HG03025 (cell line): ENCODE measurements at regions not wholly inside any gene's neighbourhood (a gene's known extent, or its start where the extent isn't known, plus 50 kb on each side); places are given as distances from the start of the nearest gene placed in this dataset.
"Not testable (repeated sequence)": the region's sequence is repeated elsewhere in the genome, so short reads cannot be mapped to it uniquely, and the experiment has no call there.

Experiments
- ATAC-seq: cut with Tn5 transposase; IDR thresholded peaks from one replicate; pipeline ENCODE4 v1.9.1; 2021; ENCODE audit warnings: mild to moderate bottlenecking, moderate library complexity; ENCODE audit not compliant: unreplicated experiment, low FRiP score

DNA sequence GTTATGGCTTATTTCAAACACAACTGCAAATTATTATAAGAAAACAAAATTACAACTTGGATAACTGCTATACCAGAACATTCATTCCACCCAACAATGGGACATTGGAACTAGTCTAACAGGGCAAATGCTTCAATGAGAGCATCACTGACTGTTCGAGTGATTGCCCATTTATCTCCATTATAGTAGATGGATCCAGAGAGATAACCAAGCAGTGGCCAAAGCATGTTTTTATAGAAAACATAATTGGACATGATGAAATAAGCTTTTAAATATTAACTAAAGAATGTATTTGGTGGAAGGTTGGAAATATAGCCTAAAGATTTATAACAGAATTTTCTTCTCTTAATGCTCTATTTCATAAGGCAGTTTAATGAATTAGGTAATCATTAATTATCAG lies 634.8 kb downstream of the NUP35 start:
- ATAC-seq = no peak

DNA sequence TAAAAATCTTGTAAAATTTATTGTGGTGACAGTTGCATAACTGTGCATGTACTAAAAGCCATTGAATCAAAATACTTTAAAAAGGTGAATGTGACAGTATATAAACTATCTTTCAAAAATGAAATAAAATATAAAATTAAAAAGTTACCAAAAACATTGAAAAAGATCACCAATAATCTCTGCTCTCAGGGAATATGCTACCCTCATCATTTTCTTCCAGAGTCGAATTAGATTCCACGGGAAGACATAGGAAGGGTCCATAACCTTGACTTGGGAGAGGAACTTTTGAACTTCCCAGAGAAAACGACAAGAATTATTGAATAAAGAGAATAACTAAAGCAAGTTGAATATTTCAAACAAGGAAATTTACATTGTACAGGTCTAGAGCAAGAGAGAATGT lies 649.5 kb downstream of the NUP35 start:
- ATAC-seq = no peak

DNA sequence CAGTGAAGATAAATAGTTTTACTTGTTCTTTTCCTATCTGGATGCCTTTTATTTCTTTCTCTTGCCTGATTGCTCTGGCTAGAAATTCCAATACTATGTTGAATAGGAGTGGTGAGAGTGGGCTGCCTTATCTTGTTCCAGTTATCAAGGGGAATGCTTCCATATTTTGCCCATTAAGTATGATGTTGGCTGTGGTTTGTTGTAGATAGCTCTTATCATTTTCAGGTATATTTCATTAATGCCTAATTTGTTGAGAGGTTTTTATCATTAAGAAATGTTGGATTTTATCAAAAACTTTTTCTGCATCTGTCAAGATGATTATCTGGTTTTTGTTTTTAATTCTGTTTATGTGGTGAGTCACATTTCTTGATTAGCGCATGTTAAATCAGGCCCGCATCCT lies 655.8 kb downstream of the NUP35 start:
- ATAC-seq = no peak

DNA sequence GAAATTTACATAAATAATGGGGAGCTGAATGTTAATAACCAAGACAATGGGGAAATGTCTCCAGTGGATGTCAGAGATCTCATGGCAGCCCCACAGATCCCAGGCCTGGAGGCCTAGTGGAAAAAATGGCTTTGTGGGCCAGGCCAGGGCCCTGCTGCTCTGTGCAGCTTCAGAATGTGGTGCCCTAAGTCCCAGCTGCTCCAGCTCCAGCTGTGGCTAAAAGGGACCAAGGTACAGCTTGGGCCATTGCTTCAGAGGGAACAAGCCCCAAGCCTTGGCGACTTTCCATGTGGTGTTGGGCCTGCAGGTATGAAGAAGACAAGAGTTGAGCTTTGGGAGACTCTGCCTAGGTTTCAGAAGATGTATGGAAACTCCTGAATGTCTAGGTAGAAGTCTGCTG lies 658.2 kb downstream of the NUP35 start:
- no peak for ATAC-seq

DNA sequence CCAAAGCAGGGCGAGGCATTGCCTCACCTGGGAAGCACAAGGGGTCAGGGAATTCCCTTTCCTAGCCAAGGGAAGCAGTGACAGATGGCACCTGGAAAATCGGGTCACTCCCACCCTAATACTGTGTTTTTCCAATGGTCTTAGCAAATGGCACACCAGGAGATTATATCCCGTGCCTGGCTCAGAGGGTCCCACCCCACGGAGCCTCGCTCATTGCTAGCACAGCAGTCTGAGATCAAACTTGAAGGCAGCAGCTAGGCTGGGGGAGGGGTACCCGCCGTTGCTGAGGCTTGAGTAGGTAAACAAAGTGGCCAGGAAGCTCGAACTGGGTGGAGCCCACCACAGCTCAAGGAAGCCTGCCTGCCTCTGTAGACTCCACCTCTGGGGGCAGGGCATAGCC lies 664.6 kb downstream of the NUP35 start:
- not testable (repeated sequence) for ATAC-seq

DNA sequence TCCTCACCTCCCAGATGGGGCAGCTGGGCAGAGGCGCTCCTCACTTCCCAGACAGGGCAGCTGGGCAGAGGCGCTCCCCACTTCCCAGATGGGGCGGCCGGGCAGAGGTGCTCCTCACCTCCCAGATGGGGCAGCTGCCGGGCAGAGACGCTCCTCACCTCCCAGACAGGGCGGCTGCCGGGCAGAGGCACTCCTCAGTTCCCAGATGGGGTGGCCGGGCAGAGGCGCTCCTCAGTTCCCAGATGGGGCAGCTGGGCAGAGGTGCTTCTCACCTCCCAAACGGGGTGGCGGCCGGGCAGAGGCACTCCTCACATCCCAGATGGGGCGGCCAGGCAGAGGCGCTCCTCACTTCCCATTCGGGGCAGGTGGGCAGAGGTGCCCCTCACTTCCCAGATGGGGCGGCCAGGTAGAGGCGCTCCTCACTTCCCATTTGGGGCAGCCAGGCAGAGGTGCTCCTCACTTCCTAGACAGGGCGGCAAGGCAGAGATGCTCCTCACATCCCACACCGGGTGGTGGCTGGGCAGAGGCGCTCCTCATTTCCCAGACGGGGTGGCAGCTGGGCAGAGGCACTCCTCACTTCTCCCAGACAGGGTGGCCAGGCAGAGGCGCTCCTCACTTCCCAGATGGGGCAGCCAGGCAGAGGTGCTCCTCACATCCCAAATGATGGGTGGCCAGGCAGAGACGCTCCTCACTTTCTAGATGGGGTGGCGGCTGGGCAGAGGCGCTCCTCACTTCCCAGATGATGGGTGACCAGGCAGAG lies 668.1 kb downstream of the NUP35 start:
- not testable (repeated sequence) for ATAC-seq

DNA sequence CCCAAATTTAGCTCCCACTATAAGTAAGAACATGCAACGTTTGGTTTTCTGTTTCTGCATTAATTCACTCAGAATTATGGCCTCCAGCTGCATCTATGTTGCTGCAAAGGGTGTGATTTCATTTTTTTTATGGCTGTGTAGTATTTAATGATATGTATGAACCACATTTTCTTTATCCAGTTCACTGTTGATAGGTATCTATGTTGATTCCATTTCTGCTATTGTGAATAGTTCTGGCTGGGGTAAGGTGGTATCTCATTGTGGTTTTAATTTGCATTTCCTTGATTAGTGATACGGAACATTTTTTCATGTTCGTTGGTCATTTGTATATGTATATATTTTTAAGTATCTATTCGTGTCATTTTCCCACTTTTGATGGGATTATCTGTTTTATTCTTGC lies 674.3 kb downstream of the NUP35 start:
- ATAC-seq = no peak

DNA sequence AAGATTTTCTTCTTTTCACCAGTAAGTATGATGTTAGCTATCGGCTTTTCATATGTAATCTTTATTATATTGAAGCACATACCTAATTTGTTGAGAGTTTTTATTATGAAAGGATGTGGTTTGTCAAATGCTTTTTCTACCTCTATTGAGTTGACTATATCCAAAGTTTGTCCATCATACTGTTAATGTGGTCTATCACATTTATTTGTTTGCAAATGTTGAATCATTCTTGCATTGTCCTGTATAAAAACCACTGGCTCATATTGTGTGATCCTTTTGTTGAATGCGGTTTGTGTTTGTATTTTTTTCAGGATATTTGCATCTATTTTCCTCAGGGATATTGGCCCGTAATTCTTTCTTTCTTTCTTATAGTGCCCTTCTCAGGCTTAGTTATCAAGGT lies 675.5 kb downstream of the NUP35 start:
- no peak for ATAC-seq

DNA sequence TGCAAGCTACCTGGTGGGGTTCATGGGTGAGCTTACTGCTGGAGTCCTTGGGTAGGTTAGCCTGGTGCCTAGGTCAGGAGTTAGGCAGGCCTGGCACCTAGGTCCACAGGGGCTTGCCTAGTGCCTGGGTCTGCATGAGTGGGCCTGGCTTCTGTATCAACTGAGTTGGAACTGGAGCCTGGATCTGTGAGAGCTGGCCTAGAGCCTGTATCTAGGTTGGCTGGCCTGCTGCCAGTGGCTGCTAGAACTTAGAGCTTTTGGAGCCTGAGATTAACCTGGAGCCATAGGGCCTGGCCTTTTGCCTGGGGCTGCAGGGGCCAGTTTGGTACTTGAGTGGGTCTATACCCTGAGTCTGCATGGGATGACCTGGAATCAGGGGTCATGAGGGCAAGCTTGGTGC lies 679.4 kb downstream of the NUP35 start:
- ATAC-seq = no peak

DNA sequence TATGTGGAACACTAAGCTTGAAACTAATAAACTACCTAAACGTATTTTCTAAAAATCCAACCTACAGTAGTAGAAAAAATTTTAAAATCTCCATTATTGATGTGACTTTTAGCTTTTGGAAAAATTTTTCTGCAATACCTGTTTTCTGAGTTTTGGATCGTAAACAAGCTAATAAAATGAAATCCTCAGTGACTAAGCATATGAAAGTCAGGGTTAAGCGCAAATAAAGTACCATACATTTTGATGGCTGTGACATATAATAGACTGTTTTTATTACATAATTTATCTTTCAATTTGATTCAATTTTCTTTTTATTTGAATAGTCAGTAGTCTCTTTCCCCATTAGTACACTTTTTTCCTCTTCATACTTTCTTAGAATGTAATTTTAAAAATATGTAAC lies 683.6 kb downstream of the NUP35 start:
- ATAC-seq = no peak

DNA sequence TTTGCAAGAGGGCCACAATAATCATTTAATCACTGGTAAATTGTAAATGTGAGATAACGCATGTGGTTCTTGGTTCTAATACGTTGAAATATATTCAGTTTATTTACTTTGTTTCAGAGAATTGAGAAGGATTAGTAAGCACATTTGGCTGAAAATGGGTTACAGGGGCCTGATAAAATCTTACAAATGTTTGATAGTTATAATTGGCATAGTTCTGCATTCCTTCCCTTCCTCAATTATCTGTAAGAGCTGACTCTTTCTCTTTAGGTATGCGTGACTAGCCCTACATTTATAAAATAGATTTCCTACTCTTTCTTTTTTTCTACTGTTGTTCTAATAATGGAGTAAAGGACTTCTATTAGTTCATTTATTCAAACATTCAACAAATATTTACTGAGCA lies 685.2 kb downstream of the NUP35 start:
- no peak for ATAC-seq

DNA sequence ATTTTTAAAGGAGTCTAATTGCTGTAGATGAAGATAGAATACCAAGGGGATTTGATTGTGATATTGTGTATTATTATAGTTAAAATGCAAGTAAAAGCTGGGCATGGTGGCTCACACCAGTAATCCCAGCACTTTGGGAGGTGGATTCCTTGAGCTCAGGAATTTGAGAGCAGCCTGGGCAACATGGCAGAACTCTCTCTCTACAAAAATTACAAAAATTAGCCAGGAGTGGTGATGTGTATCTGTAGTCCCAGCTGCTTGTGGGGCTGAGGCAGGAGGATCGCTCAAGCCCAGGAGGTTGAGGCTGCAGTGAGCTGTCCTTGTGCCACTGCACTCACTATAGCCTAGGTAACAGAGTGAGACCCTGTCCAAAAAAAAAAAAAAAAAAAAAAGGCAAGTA lies 687.0 kb downstream of the NUP35 start:
- ATAC-seq = no peak

DNA sequence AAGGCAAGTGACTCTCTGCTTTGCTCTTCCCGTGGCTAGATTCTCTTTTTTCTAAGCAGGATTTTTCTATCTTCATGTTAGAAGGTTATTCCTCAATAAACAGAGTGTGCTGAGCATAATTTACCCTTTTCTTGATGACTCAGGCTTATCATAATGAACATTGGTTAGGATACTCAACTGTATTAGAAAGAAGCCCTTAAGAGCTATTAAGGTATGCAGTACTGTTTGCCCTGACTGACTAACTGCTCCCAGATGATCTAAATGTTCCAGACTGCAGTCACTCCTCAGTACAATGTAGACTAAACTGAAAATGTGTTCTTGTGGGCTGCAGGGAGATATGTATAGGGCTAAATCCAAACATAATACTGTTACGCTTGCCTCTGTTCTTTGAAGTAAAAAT lies 687.8 kb downstream of the NUP35 start:
- ATAC-seq = no peak

DNA sequence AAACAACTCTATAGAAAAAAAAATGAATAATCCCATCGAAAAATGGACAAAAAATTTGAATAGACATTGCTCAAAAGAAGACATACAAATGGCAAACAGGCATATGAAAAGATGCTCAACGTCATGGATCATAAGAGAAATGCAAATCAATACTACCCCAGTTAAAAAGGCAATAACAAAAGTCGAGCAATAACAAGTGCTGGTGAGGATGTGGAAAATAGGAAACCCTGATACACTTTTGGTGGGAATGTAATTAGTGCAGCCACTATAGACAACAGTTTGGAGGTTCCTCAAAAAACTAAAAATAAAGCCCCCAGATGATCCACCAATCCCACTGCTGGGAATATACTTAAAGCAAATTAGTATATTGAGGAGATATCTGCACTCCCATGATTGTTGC lies 701.5 kb downstream of the NUP35 start:
- ATAC-seq = no peak

DNA sequence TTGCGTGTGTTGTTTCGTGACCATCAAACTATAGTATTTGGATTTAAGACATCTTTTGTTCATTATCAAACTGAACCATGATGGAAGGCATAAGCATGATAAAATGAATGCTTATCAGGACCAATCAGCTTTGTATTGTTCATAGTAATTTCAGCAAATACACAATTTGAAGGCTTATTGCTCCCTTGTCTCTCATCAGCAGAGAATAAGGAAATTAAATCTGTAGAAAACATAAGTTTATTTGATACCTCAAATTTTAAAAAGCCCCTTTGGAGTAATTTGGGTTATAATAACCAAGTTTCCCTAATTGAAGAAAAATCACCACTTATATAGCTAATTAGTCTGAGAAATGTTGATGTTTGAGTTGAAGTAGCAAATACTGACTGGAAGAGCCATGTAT lies 705.7 kb downstream of the NUP35 start:
- no peak for ATAC-seq

DNA sequence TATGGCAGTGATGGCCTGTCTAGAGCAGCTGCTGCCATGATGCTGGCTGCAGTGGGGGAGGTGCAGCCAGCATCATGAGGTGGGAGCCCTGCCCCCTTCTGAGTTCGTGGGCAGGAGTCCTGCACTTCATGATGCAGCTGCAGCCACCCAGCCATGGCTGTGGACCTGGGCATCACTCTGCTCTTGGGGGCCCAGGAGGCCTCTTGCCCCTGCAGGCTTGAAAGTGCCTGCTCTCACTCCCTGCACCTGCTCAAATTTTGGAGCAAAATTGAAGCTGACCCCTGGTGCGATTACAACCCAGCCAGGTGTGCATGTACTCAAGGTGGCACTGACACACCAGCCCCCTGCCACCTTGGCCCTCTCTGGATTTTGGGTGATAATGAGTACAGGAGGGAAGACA lies 712.9 kb downstream of the NUP35 start:
- ATAC-seq = no peak

DNA sequence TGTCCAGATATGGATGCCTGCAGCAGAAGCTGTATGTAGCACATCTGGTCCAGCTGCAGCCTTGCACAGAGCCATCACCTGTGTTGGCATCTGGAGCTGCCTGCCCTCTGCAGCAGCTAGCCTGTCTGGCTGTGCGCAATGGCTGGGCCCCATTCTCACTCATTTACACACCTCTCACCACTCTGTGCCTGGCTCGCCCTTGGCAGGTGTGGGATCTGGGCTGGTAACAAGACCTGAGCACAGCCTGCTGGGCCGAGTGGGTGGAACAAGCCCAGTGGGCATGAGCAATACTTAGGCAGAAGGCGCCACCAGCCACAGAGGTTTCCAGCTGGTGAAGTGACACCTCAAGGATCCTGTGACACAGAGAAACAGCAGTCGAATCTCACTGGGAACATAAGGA lies 714.1 kb downstream of the NUP35 start:
- no peak for ATAC-seq

DNA sequence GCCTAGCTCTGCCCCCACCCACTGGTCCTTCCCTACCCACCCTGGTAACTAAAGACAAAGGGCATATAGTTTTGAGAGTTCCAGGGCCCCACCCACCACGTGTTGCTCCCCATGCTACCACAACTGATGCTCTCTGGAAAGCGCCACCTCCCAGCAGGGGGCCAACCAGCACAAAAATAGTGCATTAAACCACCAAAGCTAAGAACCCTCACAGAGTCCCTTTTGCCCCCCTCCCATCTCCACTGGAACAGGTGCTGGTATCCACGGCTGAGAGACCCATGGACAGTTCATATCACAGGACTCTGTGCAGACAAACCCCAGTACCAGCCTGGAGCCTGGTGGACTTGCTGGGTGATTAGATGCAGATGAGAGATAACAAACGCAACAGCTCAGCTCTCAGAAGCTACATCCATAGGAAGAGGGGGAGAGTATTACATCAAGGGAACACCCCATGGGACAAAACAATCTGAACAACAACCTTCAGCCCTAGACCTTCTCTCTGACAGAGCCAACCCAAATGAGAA lies 715.9 kb downstream of the NUP35 start:
- ATAC-seq = no peak

DNA sequence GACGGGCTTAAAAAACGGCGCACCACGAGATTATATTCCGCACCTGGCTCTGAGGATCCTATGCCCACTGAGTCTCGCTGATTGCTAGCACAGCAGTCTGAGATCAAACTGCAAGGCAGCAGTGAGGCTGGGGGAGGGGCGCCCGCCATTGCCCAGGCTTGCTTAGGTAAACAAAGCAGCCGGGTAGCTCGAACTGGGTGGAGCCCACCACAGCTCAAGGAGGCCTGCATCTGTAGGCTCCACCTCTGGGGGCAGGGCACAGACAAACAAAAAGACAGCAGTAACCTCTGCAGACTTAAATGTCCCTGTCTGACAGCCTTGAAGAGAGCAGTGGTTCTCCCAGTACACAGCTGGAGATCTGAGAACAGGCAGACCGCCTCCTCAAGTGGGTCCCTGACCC lies 725.6 kb downstream of the NUP35 start:
- not testable (repeated sequence) for ATAC-seq

DNA sequence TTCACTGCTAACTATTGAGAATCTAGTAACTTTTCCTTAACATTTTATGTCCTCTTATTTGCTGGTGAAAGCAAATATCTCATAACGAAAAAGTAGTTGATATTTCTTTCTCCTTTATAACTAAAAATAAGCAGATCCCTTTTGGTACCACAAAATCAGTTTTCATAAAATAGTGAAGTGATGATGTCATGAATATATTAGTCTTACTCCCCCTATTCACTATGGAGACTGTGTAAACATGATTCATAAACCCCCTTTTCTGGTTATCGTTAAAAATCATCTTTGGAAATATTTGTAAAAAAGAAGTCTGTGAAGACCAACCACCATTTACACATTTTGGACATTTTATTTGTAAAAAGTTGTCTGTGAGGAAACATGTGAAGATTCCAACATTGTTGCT lies 734.9 kb downstream of the NUP35 start:
- ATAC-seq = no peak

DNA sequence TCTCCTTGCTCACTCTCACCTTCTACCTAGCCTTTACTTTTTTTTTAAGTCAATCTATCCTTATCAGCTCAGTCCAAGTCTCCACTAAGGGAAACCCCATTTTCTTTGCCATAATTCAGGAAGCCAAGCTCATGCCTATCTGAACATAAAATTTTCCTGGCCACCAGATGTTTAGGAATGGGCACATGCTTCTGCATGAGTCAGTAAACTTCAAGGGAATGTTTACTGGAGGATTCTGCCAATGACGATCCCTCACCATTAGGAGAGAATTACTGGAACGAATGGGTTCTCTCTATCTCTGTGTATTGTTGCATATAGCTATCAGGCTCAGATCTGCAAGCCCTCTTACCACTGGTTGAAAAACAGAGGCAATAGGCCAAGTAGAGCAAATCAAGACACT lies 731.7 kb upstream of the ZNF804A start:
- no peak for ATAC-seq

DNA sequence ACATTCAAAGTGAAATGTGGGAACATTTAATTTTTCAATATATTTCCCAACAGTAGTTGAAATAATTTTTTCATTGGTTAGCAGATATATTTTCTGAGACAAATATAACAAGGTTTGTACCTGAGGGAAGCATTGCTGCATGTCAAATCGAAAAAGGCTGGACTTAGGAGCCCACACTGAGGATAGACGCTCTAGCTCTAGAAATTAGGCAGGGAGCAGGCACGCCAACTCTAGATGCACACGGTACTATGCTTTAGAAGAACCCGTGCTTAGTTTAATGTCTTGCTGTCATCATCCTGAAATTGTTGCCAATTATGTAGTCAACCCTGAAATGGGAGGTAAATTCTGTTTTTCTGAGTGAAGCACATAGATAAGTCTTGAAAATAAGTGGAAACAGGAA lies 731.1 kb upstream of the ZNF804A start:
- ATAC-seq = no peak

DNA sequence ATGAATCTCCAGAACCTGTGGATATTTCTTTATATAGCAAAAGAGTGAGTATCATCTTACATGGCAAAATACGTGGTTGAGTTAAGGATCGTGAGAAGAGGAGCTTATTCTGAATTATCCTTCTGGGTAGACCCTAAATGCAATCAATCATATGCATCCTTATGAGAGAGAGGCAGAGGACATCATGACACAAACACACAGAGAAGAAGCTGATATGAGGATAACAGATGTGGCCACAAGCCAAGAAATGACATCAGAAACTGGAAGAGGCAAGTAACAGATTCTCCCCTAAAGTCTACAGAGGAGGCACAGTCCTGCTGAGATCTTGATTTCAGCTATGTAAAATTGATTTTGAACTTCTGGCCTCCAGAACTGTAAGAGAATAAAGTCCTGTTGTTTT lies 730.2 kb upstream of the ZNF804A start:
- no peak for ATAC-seq
